ENCODE measurements at regions not wholly inside any gene's neighbourhood (a gene's known extent, or its start where the extent isn't known, plus 50 kb on each side); places are given as distances from the start of the nearest gene placed in this dataset.
A peak's percentile ranks its signal among the peaks of the same experiment; 100 is the strongest.

DNA sequence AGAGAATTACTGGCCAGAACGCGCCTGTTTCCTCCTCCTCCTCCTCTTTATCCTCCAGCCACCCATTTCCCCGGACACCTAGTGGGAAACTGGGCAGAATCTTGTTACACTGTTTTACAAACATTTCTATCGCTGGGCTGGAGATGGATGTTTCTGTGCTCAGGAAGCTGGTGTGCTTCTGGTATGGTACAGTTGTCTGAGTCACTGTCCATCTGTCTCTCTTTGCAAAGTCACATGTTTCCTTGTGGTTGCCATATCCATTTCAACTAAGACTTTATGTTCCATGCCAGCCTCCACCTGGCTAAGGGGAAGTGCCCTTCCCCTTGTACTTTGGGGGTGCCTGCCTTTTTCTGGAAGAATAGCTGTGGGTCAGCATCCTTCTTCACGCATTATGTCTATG, 52.9 kb upstream of the SLC22A16 start:
- H3K4me3 ChIP-seq (ENCODE audit: low read length): no peak overlapping the region
- TF ChIP-seq, protein P1, sequence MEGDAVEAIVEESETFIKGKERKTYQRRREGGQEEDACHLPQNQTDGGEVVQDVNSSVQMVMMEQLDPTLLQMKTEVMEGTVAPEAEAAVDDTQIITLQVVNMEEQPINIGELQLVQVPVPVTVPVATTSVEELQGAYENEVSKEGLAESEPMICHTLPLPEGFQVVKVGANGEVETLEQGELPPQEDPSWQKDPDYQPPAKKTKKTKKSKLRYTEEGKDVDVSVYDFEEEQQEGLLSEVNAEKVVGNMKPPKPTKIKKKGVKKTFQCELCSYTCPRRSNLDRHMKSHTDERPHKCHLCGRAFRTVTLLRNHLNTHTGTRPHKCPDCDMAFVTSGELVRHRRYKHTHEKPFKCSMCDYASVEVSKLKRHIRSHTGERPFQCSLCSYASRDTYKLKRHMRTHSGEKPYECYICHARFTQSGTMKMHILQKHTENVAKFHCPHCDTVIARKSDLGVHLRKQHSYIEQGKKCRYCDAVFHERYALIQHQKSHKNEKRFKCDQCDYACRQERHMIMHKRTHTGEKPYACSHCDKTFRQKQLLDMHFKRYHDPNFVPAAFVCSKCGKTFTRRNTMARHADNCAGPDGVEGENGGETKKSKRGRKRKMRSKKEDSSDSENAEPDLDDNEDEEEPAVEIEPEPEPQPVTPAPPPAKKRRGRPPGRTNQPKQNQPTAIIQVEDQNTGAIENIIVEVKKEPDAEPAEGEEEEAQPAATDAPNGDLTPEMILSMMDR (conservative IDR thresholded peaks at IDR 0.05; ENCODE audit: low read depth, low read length): no peak
- no peak for DNase-seq (ENCODE audit: low read depth)

DNA sequence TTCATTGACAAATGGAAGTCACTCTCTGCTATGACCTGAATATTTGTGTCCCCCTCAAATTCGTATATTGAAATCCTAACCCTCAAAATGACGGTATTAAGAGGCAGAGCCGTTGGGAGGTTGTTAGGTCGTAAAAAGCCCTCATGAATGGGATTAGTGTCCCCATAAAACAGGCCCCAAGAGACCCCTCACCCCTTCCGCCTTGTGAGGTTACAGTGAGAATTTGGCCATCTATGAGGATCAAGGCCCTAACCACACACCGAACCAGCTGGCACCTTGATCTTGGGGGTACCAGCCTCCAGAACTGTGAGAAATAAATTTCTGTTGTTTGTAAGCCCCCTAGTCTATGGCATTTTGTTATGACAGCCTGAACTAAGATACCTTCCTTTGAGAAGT, 52.5 kb upstream of the SLC22A16 start:
- no peak for DNase-seq (ENCODE audit: low read depth)
- H3K4me3 ChIP-seq (ENCODE audit: low read length): no peak overlapping the region
- TF ChIP-seq, protein P1 (conservative IDR thresholded peaks at IDR 0.05; ENCODE audit: low read depth, low read length): no peak

DNA sequence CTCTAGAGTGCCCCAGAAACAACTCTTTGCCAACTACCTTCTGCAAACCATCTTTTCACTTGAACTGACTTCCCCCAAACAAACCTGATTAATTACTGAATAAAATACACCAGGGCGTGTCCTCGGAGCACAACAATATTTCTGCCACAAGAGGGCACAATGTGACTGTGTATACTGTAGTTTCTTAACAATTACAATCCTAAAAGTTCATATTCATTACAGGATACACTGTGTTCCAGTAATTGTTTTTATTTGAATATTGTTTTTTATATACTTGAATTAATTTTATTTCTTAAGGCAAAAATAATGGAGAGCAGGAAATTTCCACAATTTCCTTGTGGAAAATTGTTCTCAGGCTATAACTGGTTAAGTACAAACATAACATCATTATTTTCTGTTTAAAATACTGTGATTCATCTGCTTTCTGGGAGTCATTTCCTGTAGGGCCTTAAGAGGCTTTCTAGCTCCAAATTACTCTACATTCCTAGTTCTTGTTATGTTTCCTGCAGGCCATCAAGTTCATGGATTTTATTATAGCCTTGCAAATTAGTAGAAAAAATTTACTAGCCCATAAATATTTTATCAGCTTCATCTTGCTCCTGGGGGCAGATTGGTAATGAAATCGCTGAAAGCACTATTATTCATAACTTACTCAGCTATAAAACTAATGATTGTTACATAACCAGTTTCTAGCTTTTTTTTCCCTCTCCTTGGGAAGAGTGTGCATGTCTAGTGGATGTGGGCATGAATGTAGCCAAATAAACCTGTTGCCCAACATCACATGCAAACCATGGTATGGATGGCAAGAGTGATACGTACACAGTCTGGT, 51.9 kb upstream of the SLC22A16 start:
- TF ChIP-seq, protein P1 (conservative IDR thresholded peaks at IDR 0.05; ENCODE audit: low read depth, low read length): peak; percentile 66
- DNase-seq (ENCODE audit: low read depth): peak; percentile 69
- H3K4me3 ChIP-seq (ENCODE audit: low read length): no peak overlapping the region

DNA sequence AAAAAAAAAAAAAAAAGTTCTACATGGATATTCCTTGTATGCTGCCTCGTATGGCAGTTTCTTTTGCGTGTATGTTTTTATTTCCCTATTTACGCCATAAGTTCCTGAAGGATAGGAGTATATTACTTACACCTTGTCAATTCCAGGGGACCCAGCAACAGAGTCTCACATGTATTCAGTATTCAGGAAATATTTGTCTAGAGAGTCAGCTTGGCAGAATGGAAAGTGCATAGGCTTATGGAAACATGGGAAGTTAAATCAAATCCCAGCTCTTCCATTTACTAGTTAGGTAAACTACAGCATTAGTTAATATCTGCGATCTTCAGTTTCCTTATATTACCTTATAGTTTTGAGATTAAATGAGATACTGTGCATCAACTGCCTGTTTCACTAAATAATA, 51.1 kb upstream of the SLC22A16 start:
- no peak for DNase-seq (ENCODE audit: low read depth)
- TF ChIP-seq, protein P1 (conservative IDR thresholded peaks at IDR 0.05; ENCODE audit: low read depth, low read length): no peak
- no peak overlapping the region for H3K4me3 ChIP-seq (ENCODE audit: low read length)

DNA sequence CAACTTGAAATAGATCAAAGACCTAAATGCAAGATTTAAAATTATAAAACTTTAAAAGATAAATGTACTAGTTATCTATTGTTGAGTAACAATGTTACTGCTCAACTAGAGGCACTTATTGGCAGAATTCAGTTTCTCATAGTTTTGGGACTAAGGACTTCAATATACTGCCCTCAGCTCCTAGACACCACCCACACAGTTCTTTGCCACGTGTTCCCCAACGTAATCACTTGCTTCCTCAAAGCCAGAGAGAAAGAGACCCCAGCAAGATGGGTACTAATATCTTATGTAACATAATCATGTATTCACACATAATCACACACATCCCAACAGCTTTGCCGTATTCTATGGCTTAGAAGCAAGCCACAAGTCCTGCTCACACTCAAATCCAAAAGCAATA, 50.3 kb upstream of the SLC22A16 start:
- no peak for DNase-seq (ENCODE audit: low read depth)
- H3K4me3 ChIP-seq (ENCODE audit: low read length): no peak overlapping the region
- TF ChIP-seq, protein P1 (conservative IDR thresholded peaks at IDR 0.05; ENCODE audit: low read depth, low read length): no peak
